ENCODE measurements at regions not wholly inside any gene's neighbourhood (a gene's known extent, or its start where the extent isn't known, plus 50 kb on each side); places are given as distances from the start of the nearest gene placed in this dataset.
A peak's percentile ranks its signal among the peaks of the same experiment; 100 is the strongest.

DNA sequence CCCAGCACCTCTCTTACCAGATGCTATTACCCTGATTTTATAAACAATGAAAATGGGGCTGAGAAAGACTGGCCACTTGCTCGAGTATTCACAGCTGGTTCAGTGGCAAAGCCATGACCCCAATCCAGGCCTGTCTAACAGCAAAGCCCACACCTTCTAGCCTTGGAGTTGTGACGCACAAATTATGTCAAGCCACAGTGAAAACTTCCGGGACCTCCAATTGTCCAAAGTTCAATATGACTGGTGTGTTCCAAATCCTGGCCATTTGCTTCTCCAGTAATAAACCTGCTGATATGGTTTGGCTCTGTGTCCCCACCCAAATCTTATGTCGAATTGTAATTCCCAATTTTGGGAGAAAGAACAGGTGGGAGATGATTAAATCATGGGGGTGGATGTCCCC lies 64.7 kb upstream of the RIOK3 start (continued):
- TF ChIP-seq RREB1 (CRISPR knock-in tag; IDR thresholded peaks at IDR 0.05) = no peak

DNA sequence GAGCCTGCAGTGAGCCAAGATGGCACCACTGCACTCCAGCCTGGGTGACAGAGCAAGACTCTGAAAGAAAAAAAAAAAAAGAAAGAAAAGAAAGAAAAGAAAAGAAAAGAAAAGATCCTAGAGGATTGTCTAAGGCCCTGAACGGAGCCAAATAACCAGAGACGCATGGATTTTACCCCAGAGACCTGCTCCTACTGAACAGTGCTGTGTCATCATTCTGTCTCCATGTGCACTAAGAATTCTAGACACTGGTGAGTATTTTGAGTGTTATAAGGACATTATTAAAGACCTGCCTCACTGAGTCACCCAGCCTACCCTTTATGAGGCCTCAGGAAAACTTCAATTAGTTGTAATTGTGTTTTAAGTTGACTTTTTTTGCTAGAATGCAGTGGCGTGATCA lies 61.9 kb upstream of the RIOK3 start:
- H2AFZ ChIP-seq (ENCODE audit: low read depth, low read length) = no peak overlapping the region
- FAIRE-seq (no peak), ATAC-seq (peak; percentile 40; the same call in 1 of the 3 replicates), DNase-seq (ENCODE audit: extremely low read depth in 1 of 4, low spot score in 3 of 4) (no peak)
- TF ChIP-seq ZNF316 (IDR thresholded peaks at IDR 0.05) = peak; percentile 80
- TF ChIP-seq MEF2A (IDR thresholded peaks at IDR 0.05; ENCODE audit: control insufficient read depth, low read depth, low read length) = no peak
- no peak for TF ChIP-seq ZNF76 (CRISPR knock-in tag; IDR thresholded peaks at IDR 0.05; ENCODE audit: borderline replicate concordance)
- no peak for TF ChIP-seq ETS1 (conservative IDR thresholded peaks at IDR 0.05; ENCODE audit: control insufficient read depth, low read depth, low read length)
- TF ChIP-seq NFE2L1 (tag; IDR thresholded peaks at IDR 0.05; ENCODE audit: borderline replicate concordance, low read depth) = no peak
- peak; percentile 51 for TF ChIP-seq C11orf30 (IDR thresholded peaks at IDR 0.05; ENCODE audit: low read depth)
- TF ChIP-seq ARID3B (CRISPR knock-in tag; IDR thresholded peaks at IDR 0.05; ENCODE audit: borderline replicate concordance) = no peak
- no peak for TF ChIP-seq ZNF584 (CRISPR knock-in tag; IDR thresholded peaks at IDR 0.05; ENCODE audit: low read depth)
- CTCF ChIA-PET (ENCODE audit: low intra/inter-chr PET ratio) = no interaction called here
- H4K20me1 ChIP-seq (replicated peaks; ENCODE audit: control insufficient read depth, insufficient read depth, low read length) = no peaks in the 10 kb centered on the region
- H3K4me1 ChIP-seq (replicated peaks in 1 of 2; ENCODE audit: control insufficient read depth in 2 of 2, insufficient read depth in 2 of 2, low read length in 2 of 2) = no peaks in the 10 kb centered on the region
- no peaks in the 10 kb centered on the region for H3K36me3 ChIP-seq (ENCODE audit: control insufficient read depth, insufficient read depth, low read length)
- no peaks in the 10 kb centered on the region for H3K9me1 ChIP-seq (ENCODE audit: control insufficient read depth, insufficient read depth, low read length)
- no peak overlapping the region for H3K4me3 ChIP-seq
- POLR2A ChIA-PET = no interaction called here
- no peaks in the 10 kb centered on the region for H3K27me3 ChIP-seq (ENCODE audit: control insufficient read depth in 2 of 2, insufficient read depth in 2 of 2, low read length in 2 of 2)
- H3K4me2 ChIP-seq (ENCODE audit: insufficient read depth, low read length) = no peak overlapping the region
- 63% methylated on average over 3 of the region's 3 CpGs for WGBS (ENCODE audit: insufficient coverage, low coverage, missing lambda C conversion rate)
- no peaks in the 10 kb centered on the region for H3K9me3 ChIP-seq (replicated peaks; ENCODE audit: control insufficient read depth, insufficient read depth, low read depth, low read length)
- no peak overlapping the region for H3K9ac ChIP-seq (ENCODE audit: insufficient read depth in 1 of 2, low read depth in 2 of 2, low read length in 2 of 2)
- intact Hi-C loops (cut with micrococcal nuclease) = no loop called here
- H3K79me2 ChIP-seq (ENCODE audit: control insufficient read depth, insufficient read depth, low read length) = no peaks in the 10 kb centered on the region
- BruUV-seq (replicated peaks) = no TSS peak
- H3K27ac ChIP-seq (ENCODE audit: extremely low read depth, low read depth, low read length) = no peak overlapping the region
- in situ Hi-C loops (cut with MboI) = no loop called here

All from K562 (cell line).